ENCODE measurements at regions not wholly inside any gene's neighbourhood (a gene's known extent, or its start where the extent isn't known, plus 50 kb on each side); places are given as distances from the start of the nearest gene placed in this dataset.

GRCh38 chr5:62083247-62083646 is 222.8 kb upstream of the KIF2A start:
- POLR2A ChIA-PET: no interaction called here
- TF ChIP-seq CTCF (IDR thresholded peaks at IDR 0.05; ENCODE audit: control extremely low read depth, extremely low read depth, low read depth, missing control alignments): no peak
- no peak for DNase-seq (ENCODE audit: extremely low spot score)
- CTCF ChIA-PET: no interaction called here

GRCh38 chr5:62083661-62084060 is 222.3 kb upstream of the KIF2A start:
- ChIA-PET CTCF (no interaction called here), POLR2A (interaction anchor here (0.6 kb wide), 1 partner anchor 393 kb away, joined by 3 read pairs; no protein-coding TSS in a partner anchor)
- TF ChIP-seq CTCF (IDR thresholded peaks at IDR 0.05; ENCODE audit: control extremely low read depth, extremely low read depth, low read depth, missing control alignments): no peak

GRCh38 chr5:62084391-62084790 is 221.6 kb upstream of the KIF2A start:
- no peak for TF ChIP-seq CTCF (IDR thresholded peaks at IDR 0.05; ENCODE audit: control extremely low read depth, extremely low read depth, low read depth, missing control alignments)

More at GRCh38 chr5:62083661-62084060, 222.3 kb upstream of the KIF2A start:
- no peak for DNase-seq (ENCODE audit: extremely low spot score)

GRCh38 chr5:62090953-62091352 is 215.1 kb upstream of the KIF2A start:
- ChIA-PET CTCF (no interaction called here), POLR2A (no interaction called here)
- TF ChIP-seq CTCF (IDR thresholded peaks at IDR 0.05; ENCODE audit: control extremely low read depth, extremely low read depth, low read depth, missing control alignments): no peak
- no peak for DNase-seq (ENCODE audit: extremely low spot score)

More at GRCh38 chr5:62084391-62084790, 221.6 kb upstream of the KIF2A start:
- no peak for DNase-seq (ENCODE audit: extremely low spot score)
- ChIA-PET CTCF (no interaction called here), POLR2A (interaction anchor here (0.6 kb wide), 1 partner anchor 392 kb away, joined by 3 read pairs; no protein-coding TSS in a partner anchor)

GRCh38 chr5:62093411-62093810 is 212.6 kb upstream of the KIF2A start:
- ChIA-PET CTCF (interaction anchor here (1.9 kb wide), 1 partner anchor 16 kb away, joined by 4 read pairs; no protein-coding TSS in a partner anchor), POLR2A (no interaction called here)
- DNase-seq (ENCODE audit: extremely low spot score): no peak
- TF ChIP-seq CTCF (IDR thresholded peaks at IDR 0.05; ENCODE audit: control extremely low read depth, extremely low read depth, low read depth, missing control alignments): no peak

- ChIA-PET POLR2A (no interaction called here), CTCF (interaction anchor here (1.9 kb wide), 1 partner anchor 16 kb away, joined by 4 read pairs; no protein-coding TSS in a partner anchor)
- TF ChIP-seq CTCF (IDR thresholded peaks at IDR 0.05; ENCODE audit: control extremely low read depth, extremely low read depth, low read depth, missing control alignments): no peak
- DNase-seq (ENCODE audit: extremely low spot score): no peak
These were observed 212.0 kb upstream of the KIF2A start for GRCh38 chr5:62093976-62094375.

- CTCF ChIA-PET: no interaction called here
- TF ChIP-seq CTCF (IDR thresholded peaks at IDR 0.05; ENCODE audit: control extremely low read depth, extremely low read depth, low read depth, missing control alignments): no peak
- DNase-seq (ENCODE audit: extremely low spot score): no peak
- POLR2A ChIA-PET: no interaction called here
These were observed 208.6 kb upstream of the KIF2A start for GRCh38 chr5:62097361-62097760.

Data from GM10248 (cell line).